GM12878 (cell line): ENCODE measurements at regions not wholly inside any gene's neighbourhood (a gene's known extent, or its start where the extent isn't known, plus 50 kb on each side); places are given as distances from the start of the nearest gene placed in this dataset.

Source experiments
- CTCF ChIP-seq, 3 experiments: IDR thresholded peaks in 2 of 3; conservative IDR thresholded peaks in 1 of 3; 2 replicates each; pipeline ENCODE4 v1.5.1; 2011; ENCODE audit warnings: low read depth in 3 of 3, low read length in 3 of 3, mild to moderate bottlenecking in 3 of 3, control low read depth in 2 of 3, moderate library complexity in 2 of 3, inconsistent platforms in 1 of 3, mixed read lengths in 1 of 3; ENCODE audit not compliant: control insufficient read depth in 2 of 3, insufficient read depth in 1 of 3; ENCODE audit errors: extremely low read depth in 1 of 3
- POLR2A ChIP-seq: IDR thresholded peaks from 2 replicates; pipeline ENCODE4 v1.6.1; 2011; ENCODE audit warnings: low read depth, mild to moderate bottlenecking, low read length
- STAT1 ChIP-seq: fragments of 450-650 bp; conservative IDR thresholded peaks from 2 replicates; pipeline ENCODE4 v1.6.1; 2014; ENCODE audit warnings: antibody characterized with exemption, mild to moderate bottlenecking

- TF ChIP-seq CTCF (IDR thresholded peaks at IDR 0.05 in 2 of 3, conservative IDR thresholded peaks at IDR 0.05 in 1 of 3; ENCODE audit: control insufficient read depth in 2 of 3, extremely low read depth in 1 of 3, insufficient read depth in 1 of 3, low read depth in 3 of 3, low read length in 3 of 3) (no peak), POLR2A (no peak), STAT1 (no peak)
These were observed 334.5 kb downstream of the RFC3 start for GRCh38 chr13:34152409-34152808.
